Urothelium cell line (cell line): ENCODE measurements at regions not wholly inside any gene's neighbourhood (a gene's known extent, or its start where the extent isn't known, plus 50 kb on each side); places are given as distances from the start of the nearest gene placed in this dataset.

Experiments used
- DNase-seq: peaks from one replicate; pipeline ENCODE4 v3.0.0; 2011; ENCODE audit warnings: low spot score, mixed read lengths
- FAIRE-seq: peaks from 2 replicates; lab custom pipeline; 2011; peaks lifted over from hg19 to GRCh38; lab: Jason Lieb, UNC

GRCh38 chr2:168373468-168373867 lies 82.6 kb upstream of the CERS6 start:
- no peak for DNase-seq
- no peak for FAIRE-seq

DNA sequence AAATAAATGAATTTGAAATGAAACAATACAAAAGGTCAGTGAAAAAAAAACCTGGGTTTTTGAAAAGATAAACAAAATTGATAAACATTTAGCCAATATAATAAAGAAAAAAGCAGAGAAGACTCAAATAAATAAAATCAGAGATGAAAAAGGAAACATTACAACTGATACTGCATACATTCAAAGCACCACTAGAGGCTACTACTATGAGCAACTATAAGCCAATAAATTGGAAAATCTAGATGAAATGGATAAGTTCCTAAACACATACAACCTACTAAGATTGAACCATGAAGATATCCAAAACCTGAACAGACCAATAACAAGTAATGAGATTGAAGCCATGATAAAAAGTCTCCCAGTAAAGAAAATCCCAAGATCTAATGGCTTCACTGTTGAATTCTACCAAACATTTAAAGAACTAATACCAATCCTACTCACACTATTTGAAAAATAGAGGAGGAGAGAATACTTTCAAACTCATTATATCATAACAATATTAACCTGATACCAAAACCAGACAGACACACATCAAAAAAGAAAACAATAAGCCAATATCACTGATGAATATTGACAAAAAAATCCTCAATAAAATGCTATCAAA lies 80.8 kb upstream of the CERS6 start:
- no peak for FAIRE-seq

GRCh38 chr2:168378960-168379669 lies 77.0 kb upstream of the CERS6 start:
- no peak for FAIRE-seq

More for the DNA sequence above, 80.8 kb upstream of the CERS6 start:
- no peak for DNase-seq

GRCh38 chr2:168380500-168380899 lies 75.6 kb upstream of the CERS6 start:
- DNase-seq = no peak
- FAIRE-seq = no peak

More at GRCh38 chr2:168378960-168379669, 77.0 kb upstream of the CERS6 start:
- no peak for DNase-seq

- DNase-seq = no peak
- FAIRE-seq = no peak
These were observed 64.0 kb upstream of the CERS6 start for GRCh38 chr2:168392024-168392423.

DNA sequence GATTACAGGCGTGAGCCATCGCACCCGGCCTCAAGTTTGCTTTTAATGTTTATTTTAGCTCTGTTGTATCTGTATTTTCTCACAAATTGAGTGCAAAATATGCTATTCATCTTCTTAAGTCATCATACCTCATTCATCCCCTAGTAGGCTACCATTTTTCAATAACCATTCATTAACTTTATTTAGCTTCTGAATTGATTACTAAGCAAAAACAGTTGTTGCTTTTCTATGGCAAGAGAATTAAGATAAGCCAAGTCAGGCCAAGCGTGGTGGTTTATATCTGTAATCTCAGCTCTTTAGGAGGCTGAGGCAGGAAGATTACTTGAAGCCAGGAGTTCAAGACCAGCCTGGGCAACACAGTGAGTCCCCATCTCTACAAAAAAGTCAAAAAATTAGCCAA lies 63.3 kb upstream of the CERS6 start:
- no peak for FAIRE-seq
- no peak for DNase-seq

DNA sequence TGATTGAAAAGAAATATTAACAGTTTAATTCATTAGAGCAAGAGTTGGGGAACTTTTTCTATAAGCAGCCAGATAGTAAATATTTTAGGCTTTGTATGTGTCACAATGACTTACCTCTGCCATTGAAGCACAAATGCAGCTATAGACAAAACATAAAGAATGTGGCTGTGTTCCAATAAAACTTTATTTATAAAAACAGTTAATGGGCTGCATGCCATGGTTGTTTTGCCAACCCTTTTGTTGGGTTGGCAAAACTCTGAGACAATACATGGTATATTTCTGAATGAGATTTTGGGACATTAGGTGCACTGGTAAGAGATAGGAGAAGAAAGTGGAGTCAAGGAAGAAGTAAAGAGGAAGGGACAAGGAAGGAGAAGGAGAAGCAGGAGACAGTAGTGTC lies 61.8 kb upstream of the CERS6 start:
- DNase-seq (no peak), FAIRE-seq (no peak)

GRCh38 chr2:168396131-168396530 lies 59.9 kb upstream of the CERS6 start:
- DNase-seq (no peak), FAIRE-seq (no peak)

DNA sequence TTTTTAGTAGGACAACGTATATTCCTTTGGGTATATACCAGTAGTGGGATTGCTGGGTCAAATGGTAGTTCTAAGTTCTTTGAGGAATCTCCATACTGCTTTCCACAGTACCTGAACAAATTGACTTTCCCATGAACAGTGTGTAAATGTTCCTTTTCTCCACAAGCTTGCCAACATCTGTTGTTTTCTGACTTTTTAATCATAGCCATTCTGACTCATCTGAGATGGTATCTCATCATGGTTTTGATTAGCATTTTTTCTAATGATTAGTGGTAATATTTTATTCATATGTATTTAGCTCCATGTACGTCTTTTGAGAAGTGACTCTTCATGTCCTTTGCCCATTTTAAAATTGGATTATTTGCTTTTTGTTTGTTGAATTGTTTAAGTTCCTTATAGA lies 58.4 kb upstream of the CERS6 start:
- no peak for DNase-seq
- no peak for FAIRE-seq

DNA sequence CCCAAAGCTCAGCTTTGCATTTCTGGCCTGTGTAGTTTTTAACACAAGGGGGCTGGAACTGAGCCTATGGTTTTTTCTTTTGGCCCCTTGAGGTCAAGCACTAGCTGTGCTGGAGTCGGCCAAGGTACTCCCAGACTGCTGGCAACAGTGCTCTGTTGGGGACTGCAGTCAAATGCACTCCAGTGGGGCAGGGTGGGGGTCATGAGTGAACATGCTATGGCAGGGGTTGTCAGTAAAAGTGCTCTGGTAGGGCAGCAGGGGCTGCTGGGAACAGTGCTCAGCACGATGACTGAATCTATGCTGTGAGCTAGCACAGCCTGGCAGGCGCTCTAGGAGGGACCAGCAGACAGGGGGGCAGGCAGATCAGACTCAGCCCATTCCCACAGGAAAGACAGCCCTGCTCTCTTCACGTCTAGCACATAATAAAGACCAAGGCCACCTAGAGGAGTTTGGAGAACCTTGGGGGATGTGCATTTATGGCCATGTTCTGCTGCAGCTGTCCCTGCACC lies 55.0 kb upstream of the CERS6 start:
- no peak for FAIRE-seq
- no peak for DNase-seq

DNA sequence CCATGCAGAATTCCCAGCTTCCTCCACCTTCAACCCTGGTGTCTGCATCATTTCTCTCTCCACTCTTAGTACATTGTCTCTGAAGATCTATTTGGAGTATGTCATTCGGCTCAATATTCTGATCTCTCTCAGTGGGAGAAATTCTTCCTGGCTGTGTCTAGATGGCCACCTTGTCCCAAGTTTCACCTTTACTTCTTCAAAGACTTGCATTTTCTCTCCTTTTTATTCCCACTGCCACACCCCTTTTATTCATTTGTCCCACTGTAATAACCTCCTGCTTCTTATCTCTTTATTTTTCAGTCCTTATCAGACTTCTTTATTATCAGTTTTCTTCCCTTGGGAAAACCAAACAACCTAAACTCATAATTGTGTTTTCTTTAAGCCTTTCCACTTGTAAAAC lies 54.3 kb upstream of the CERS6 start:
- FAIRE-seq = no peak
- no peak for DNase-seq

GRCh38 chr2:168402531-168402930 lies 53.5 kb upstream of the CERS6 start:
- FAIRE-seq = no peak
- no peak for DNase-seq

- FAIRE-seq (no peak), DNase-seq (no peak)
These were observed 52.3 kb upstream of the CERS6 start for GRCh38 chr2:168403736-168404135.

DNA sequence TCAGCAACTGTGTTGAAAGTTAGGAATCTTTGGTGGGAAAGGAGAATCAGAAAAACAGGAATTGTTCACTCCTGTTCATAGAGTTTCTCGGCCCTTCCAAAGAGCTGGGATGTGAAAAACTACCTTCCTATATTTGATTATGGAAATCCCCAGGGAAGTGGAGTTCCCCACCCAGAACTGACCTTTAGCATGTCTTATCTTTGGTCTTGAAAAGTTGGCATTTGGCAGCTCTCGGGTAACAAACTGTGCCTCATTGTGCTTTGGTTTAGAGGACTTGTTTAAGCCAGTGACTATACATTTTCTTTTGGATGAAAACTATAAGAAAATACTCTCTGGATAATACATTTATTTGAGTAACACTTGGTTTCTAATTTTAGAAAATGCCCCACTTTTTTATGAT lies 51.3 kb upstream of the CERS6 start:
- FAIRE-seq (no peak), DNase-seq (no peak)
